Left lung (tissue), 4 donors: ENCODE measurements at regions not wholly inside any gene's neighbourhood (a gene's known extent, or its start where the extent isn't known, plus 50 kb on each side); places are given as distances from the start of the nearest gene placed in this dataset.

Source experiments
- ATAC-seq: fragments of 200-7000 bp; cut with Tn5 transposase; one replicate; pipeline ENCODE4 v1.9.1; 2020; ENCODE audit warnings: moderate library complexity
- DNase-seq, 4 donors: peaks; one replicate each; pipeline ENCODE4 v3.0.0-alpha.2; 2013 to 2020
- H3K27ac ChIP-seq, 2 donors: fragments of 200-600 bp; sonication (generic) in 1 of 2; one replicate each; pipeline versions ENCODE4 v1.5.0 to v1.8.0; 2020 to 2021
- H3K27me3 ChIP-seq, 2 donors: fragments of 200-600 bp; sonication (generic) in 1 of 2; one replicate each; pipeline versions ENCODE4 v1.5.0 to v1.8.0; 2020 to 2021
- H3K36me3 ChIP-seq, 2 donors: fragments of 200-600 bp; sonication (generic) in 1 of 2; one replicate each; pipeline versions ENCODE4 v1.5.0 to v1.8.0; 2020 to 2021
- H3K4me1 ChIP-seq, 2 donors: fragments of 200-600 bp; one replicate each; pipeline ENCODE4 v1.8.0; 2021
- H3K4me3 ChIP-seq, 2 donors: fragments of 200-600 bp; sonication (generic) in 1 of 2; one replicate each; pipeline versions ENCODE4 v1.5.0 to v1.8.0; 2020 to 2021; ENCODE audit warnings: mild to moderate bottlenecking in 1 of 2
- H3K9me3 ChIP-seq, 2 donors: fragments of 200-600 bp; sonication (generic) in 1 of 2; one replicate each; pipeline versions ENCODE4 v1.5.0 to v1.8.0; 2020 to 2021
- CTCF ChIP-seq, 2 donors: fragments of 200-600 bp; sonication (generic) in 1 of 2; IDR thresholded peaks; one replicate each; pipeline versions ENCODE4 v1.5.0 to v1.8.0; 2021; ENCODE audit warnings: antibody characterized with exemption in 2 of 2
- intact Hi-C, 2 donors: fragments of 100-400 bp; cut with DNase I; formaldehyde crosslinking; loops; one replicate each; pipeline versions ENCODE4 v1.11.2 to v1.14.2; 2022
- donor health status: DM: no; HTN: yes; CAD: no.
- donor health status: DM: no; HTN: no; CAD: no.

GRCh38 chr1:95323123-95323522, 89.1 kb downstream of the RWDD3 start:
- Histone ChIP-seq H3K4me1 (no peaks in the 10 kb centered on the region), H3K36me3 (no peaks in the 10 kb centered on the region), H3K27ac (no peak overlapping the region), H3K4me3 (no peak overlapping the region), H3K9me3 (no peaks in the 10 kb centered on the region), H3K27me3 (no peaks in the 10 kb centered on the region)
- intact Hi-C loops = no loop called here
- no peak for TF ChIP-seq CTCF (IDR thresholded peaks at IDR 0.05)
- DNase-seq (no peak), ATAC-seq (no peak)

GRCh38 chr1:95325349-95325748, 91.3 kb downstream of the RWDD3 start:
- no peaks in the 10 kb centered on the region for H3K27me3 ChIP-seq
- H3K4me3 ChIP-seq = no peak overlapping the region
- DNase-seq (no peak), ATAC-seq (no peak)
- no peaks in the 10 kb centered on the region for H3K9me3 ChIP-seq
- H3K4me1 ChIP-seq = no peaks in the 10 kb centered on the region
- no peak for TF ChIP-seq CTCF (IDR thresholded peaks at IDR 0.05)
- H3K27ac ChIP-seq = no peak overlapping the region
- intact Hi-C loops = no loop called here
- H3K36me3 ChIP-seq = no peaks in the 10 kb centered on the region

GRCh38 chr1:95326023-95326422, 92.0 kb downstream of the RWDD3 start:
- Histone ChIP-seq H3K4me3 (no peak overlapping the region), H3K36me3 (no peaks in the 10 kb centered on the region), H3K4me1 (no peaks in the 10 kb centered on the region), H3K9me3 (no peaks in the 10 kb centered on the region), H3K27me3 (no peaks in the 10 kb centered on the region), H3K27ac (no peak overlapping the region)
- DNase-seq (no peak), ATAC-seq (no peak)
- TF ChIP-seq CTCF (IDR thresholded peaks at IDR 0.05) = no peak
- intact Hi-C loops = no loop called here

GRCh38 chr1:95332754-95333153, 98.7 kb downstream of the RWDD3 start:
- intact Hi-C loops = no loop called here
- no peak for TF ChIP-seq CTCF (IDR thresholded peaks at IDR 0.05)
- H3K4me3 ChIP-seq = no peak overlapping the region
- no peaks in the 10 kb centered on the region for H3K27me3 ChIP-seq
- H3K36me3 ChIP-seq = no peaks in the 10 kb centered on the region
- H3K27ac ChIP-seq = no peak overlapping the region
- ATAC-seq (no peak), DNase-seq (no peak)
- no peaks in the 10 kb centered on the region for H3K9me3 ChIP-seq
- H3K4me1 ChIP-seq = no peaks in the 10 kb centered on the region

- Histone ChIP-seq H3K9me3 (no peaks in the 10 kb centered on the region), H3K4me3 (no peak overlapping the region), H3K27ac (no peak overlapping the region), H3K36me3 (no peaks in the 10 kb centered on the region), H3K27me3 (no peaks in the 10 kb centered on the region), H3K4me1 (no peaks in the 10 kb centered on the region)
- TF ChIP-seq CTCF (IDR thresholded peaks at IDR 0.05) = no peak
- no peak for ATAC-seq
- intact Hi-C loops = no loop called here
- no peak for DNase-seq
These were observed 105.4 kb downstream of the RWDD3 start for GRCh38 chr1:95339377-95339776.
